ENCODE measurements at regions not wholly inside any gene's neighbourhood (a gene's known extent, or its start where the extent isn't known, plus 50 kb on each side); places are given as distances from the start of the nearest gene placed in this dataset.

DNA sequence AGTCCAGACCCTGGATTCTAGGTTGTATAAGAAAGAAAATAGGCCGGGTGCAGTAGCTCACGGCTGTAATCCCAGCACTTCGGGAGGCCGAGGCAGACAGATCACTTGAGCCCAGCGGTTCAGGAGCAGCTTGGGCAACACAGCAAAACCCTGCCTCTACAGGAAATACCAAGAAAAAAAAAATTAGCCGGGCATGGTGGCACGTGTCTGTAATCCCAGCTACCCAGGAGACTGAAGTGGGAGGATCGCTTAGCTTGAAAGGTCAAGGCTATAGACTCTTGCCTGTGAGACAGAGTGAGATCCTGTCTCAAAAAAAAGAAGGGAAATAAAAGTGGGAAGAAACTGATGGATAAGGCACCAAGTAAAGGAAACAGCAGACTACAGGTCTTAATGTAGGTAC, 287.9 kb upstream of the KLF14 start:
- TF ChIP-seq, protein P1, sequence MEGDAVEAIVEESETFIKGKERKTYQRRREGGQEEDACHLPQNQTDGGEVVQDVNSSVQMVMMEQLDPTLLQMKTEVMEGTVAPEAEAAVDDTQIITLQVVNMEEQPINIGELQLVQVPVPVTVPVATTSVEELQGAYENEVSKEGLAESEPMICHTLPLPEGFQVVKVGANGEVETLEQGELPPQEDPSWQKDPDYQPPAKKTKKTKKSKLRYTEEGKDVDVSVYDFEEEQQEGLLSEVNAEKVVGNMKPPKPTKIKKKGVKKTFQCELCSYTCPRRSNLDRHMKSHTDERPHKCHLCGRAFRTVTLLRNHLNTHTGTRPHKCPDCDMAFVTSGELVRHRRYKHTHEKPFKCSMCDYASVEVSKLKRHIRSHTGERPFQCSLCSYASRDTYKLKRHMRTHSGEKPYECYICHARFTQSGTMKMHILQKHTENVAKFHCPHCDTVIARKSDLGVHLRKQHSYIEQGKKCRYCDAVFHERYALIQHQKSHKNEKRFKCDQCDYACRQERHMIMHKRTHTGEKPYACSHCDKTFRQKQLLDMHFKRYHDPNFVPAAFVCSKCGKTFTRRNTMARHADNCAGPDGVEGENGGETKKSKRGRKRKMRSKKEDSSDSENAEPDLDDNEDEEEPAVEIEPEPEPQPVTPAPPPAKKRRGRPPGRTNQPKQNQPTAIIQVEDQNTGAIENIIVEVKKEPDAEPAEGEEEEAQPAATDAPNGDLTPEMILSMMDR (IDR thresholded peaks at IDR 0.05), result no peak
- TF ChIP-seq POLR2A (IDR thresholded peaks at IDR 0.05), result no peak
